ENCODE measurements at regions not wholly inside any gene's neighbourhood (a gene's known extent, or its start where the extent isn't known, plus 50 kb on each side); places are given as distances from the start of the nearest gene placed in this dataset.
A peak's percentile ranks its signal among the peaks of the same experiment; 100 is the strongest.

GRCh38 chr15:62301993-62302675 is 137.0 kb upstream of the C2CD4B start:
- no peaks in the 10 kb centered on the region for H3K79me2 ChIP-seq (ENCODE audit: control insufficient read depth, insufficient read depth, low read length)
- H3K9me1 ChIP-seq (ENCODE audit: control insufficient read depth, extremely low read depth, insufficient read depth, low read length) = no peaks in the 10 kb centered on the region
- peaks cover 9% of the 10 kb centered on the region for H3K4me1 ChIP-seq (ENCODE audit: control insufficient read depth, extremely low read depth, insufficient read depth, low read length)
- no peak overlapping the region for H2AFZ ChIP-seq (ENCODE audit: control insufficient read depth, low read length)
- FAIRE-seq = no peak
- DNase-seq (ENCODE audit: low read depth, low spot score) = no peak
- TF ChIP-seq EZH2 (IDR thresholded peaks at IDR 0.05; ENCODE audit: low read length) = no peak
- TF ChIP-seq CTCF (optimal IDR thresholded peaks at IDR 0.05 in 1 of 3, IDR thresholded peaks at IDR 0.05 in 1 of 3, conservative IDR thresholded peaks at IDR 0.05 in 1 of 3; ENCODE audit: extremely low read depth in 1 of 3, insufficient read depth in 2 of 3, low read length in 3 of 3) = no peak
- H3K4me2 ChIP-seq (ENCODE audit: control insufficient read depth, extremely low read depth, insufficient read depth, low read depth, low read length) = no peak overlapping the region
- no peak overlapping the region for H3K27ac ChIP-seq (ENCODE audit: control insufficient read depth, insufficient read depth, low read length)
- no peaks in the 10 kb centered on the region for H3K36me3 ChIP-seq (ENCODE audit: control insufficient read depth in 2 of 2, extremely low read depth in 1 of 2, insufficient read depth in 2 of 2, low read length in 2 of 2)
- H4K20me1 ChIP-seq (ENCODE audit: control insufficient read depth, extremely low read depth, insufficient read depth, low read length) = no peaks in the 10 kb centered on the region
- no peaks in the 10 kb centered on the region for H3K9me3 ChIP-seq (ENCODE audit: control insufficient read depth, low read depth, low read length)
- H3K9ac ChIP-seq (ENCODE audit: control insufficient read depth, extremely low read depth, insufficient read depth, low read length) = no peak overlapping the region
- peaks cover 2% of the 10 kb centered on the region for H3K27me3 ChIP-seq (ENCODE audit: control insufficient read depth, extremely low read depth, insufficient read depth, low read length)
- dilution Hi-C loops (cut with MboI; ENCODE audit: extremely low pct_ligation_motif_present, low sequenced_read_pairs) = no loop called here
- no peak overlapping the region for H3K4me3 ChIP-seq (ENCODE audit: control insufficient read depth in 2 of 3, extremely low read depth in 1 of 3, insufficient read depth in 2 of 3, low read depth in 1 of 3, low read length in 3 of 3)

GRCh38 chr15:62306851-62307504 is 141.9 kb upstream of the C2CD4B start:
- peak overlapping the region; percentile 84 for H3K4me2 ChIP-seq (ENCODE audit: control insufficient read depth, extremely low read depth, insufficient read depth, low read depth, low read length)
- H3K9me3 ChIP-seq (ENCODE audit: control insufficient read depth, low read depth, low read length) = no peaks in the 10 kb centered on the region
- peak overlapping the region in 2 of 3 experiments; percentile 19 to 21 for H3K4me3 ChIP-seq (ENCODE audit: control insufficient read depth in 2 of 3, extremely low read depth in 1 of 3, insufficient read depth in 2 of 3, low read depth in 1 of 3, low read length in 3 of 3)
- peak overlapping the region; percentile 62 for H3K27ac ChIP-seq (ENCODE audit: control insufficient read depth, insufficient read depth, low read length)
- dilution Hi-C loops (cut with MboI; ENCODE audit: extremely low pct_ligation_motif_present, low sequenced_read_pairs) = no loop called here
- H3K79me2 ChIP-seq (ENCODE audit: control insufficient read depth, insufficient read depth, low read length) = no peaks in the 10 kb centered on the region
- DNase-seq (ENCODE audit: low read depth, low spot score) = no peak
- no peak for FAIRE-seq
- H4K20me1 ChIP-seq (ENCODE audit: control insufficient read depth, extremely low read depth, insufficient read depth, low read length) = no peaks in the 10 kb centered on the region
- H3K9me1 ChIP-seq (ENCODE audit: control insufficient read depth, extremely low read depth, insufficient read depth, low read length) = no peaks in the 10 kb centered on the region
- TF ChIP-seq CTCF (optimal IDR thresholded peaks at IDR 0.05 in 1 of 3, IDR thresholded peaks at IDR 0.05 in 1 of 3, conservative IDR thresholded peaks at IDR 0.05 in 1 of 3; ENCODE audit: extremely low read depth in 1 of 3, insufficient read depth in 2 of 3, low read length in 3 of 3) (peak; percentile 54 to 62 (median 60)), EZH2 (IDR thresholded peaks at IDR 0.05; ENCODE audit: low read length) (no peak)
- no peak overlapping the region for H3K9ac ChIP-seq (ENCODE audit: control insufficient read depth, extremely low read depth, insufficient read depth, low read length)
- peaks cover 21% of the 10 kb centered on the region for H3K4me1 ChIP-seq (ENCODE audit: control insufficient read depth, extremely low read depth, insufficient read depth, low read length)
- peak overlapping the region; percentile 87 for H2AFZ ChIP-seq (ENCODE audit: control insufficient read depth, low read length)
- no peaks in the 10 kb centered on the region for H3K36me3 ChIP-seq (ENCODE audit: control insufficient read depth in 2 of 2, extremely low read depth in 1 of 2, insufficient read depth in 2 of 2, low read length in 2 of 2)
- H3K27me3 ChIP-seq (ENCODE audit: control insufficient read depth, extremely low read depth, insufficient read depth, low read length) = no peaks in the 10 kb centered on the region

Data from keratinocyte (primary cell).